Fibroblast of lung (primary cell): ENCODE measurements at regions not wholly inside any gene's neighbourhood (a gene's known extent, or its start where the extent isn't known, plus 50 kb on each side); places are given as distances from the start of the nearest gene placed in this dataset.

ENCODE experiments used
- DNase-seq, 2 donors: peaks; one replicate each; pipeline versions ENCODE4 v3.0.0 to v3.0.0-alpha.2; 2010; ENCODE audit warnings: low read depth in 2 of 2
- H2AFZ ChIP-seq: 2 replicates; pipeline ENCODE4 v1.5.1; 2012; ENCODE audit warnings: low read length, control low read depth, inconsistent platforms
- H3K27ac ChIP-seq: 2 replicates; pipeline ENCODE4 v1.5.1; 2011; ENCODE audit warnings: low read length, control low read depth; ENCODE audit not compliant: insufficient read depth
- H3K27me3 ChIP-seq: 2 replicates; pipeline ENCODE4 v1.5.1; 2011; ENCODE audit warnings: mild to moderate bottlenecking, low read length; ENCODE audit not compliant: control insufficient read depth, insufficient read depth
- H3K36me3 ChIP-seq: 2 replicates; pipeline ENCODE4 v1.5.1; 2011; ENCODE audit warnings: low read length; ENCODE audit not compliant: control insufficient read depth, insufficient read depth
- H3K4me1 ChIP-seq: 2 replicates; pipeline ENCODE4 v1.5.1; 2011; ENCODE audit warnings: low read length; ENCODE audit not compliant: control insufficient read depth, insufficient read depth; ENCODE audit errors: extremely low read depth
- H3K4me2 ChIP-seq: 2 replicates; pipeline ENCODE4 v1.5.1; 2011; ENCODE audit warnings: low read length, control low read depth; ENCODE audit not compliant: insufficient read depth; ENCODE audit errors: extremely low read depth
- H3K4me3 ChIP-seq, 4 experiments: fragments of 200-600 bp in 1 of 4; sonication (generic) in 1 of 4; replicated peaks in 1 of 4; 2 replicates each; pipeline ENCODE4 v1.5.1; 2011 to 2016; ENCODE audit warnings: low read length in 4 of 4, low read depth in 3 of 4, mild to moderate bottlenecking in 3 of 4, control low read depth in 2 of 4, inconsistent platforms in 1 of 4, mixed read lengths in 1 of 4; ENCODE audit not compliant: insufficient read depth in 1 of 4; ENCODE audit errors: control extremely low read depth in 1 of 4
- H3K79me2 ChIP-seq: 2 replicates; pipeline ENCODE4 v1.5.1; 2012; ENCODE audit warnings: mild to moderate bottlenecking, low read length, inconsistent platforms; ENCODE audit not compliant: control insufficient read depth, insufficient read depth
- H3K9ac ChIP-seq: 2 replicates; pipeline ENCODE4 v1.5.1; 2011; ENCODE audit warnings: mild to moderate bottlenecking, low read length, control low read depth; ENCODE audit not compliant: insufficient read depth
- H3K9me3 ChIP-seq: 2 replicates; pipeline ENCODE4 v1.5.1; 2012; ENCODE audit warnings: low read depth, low read length; ENCODE audit not compliant: control insufficient read depth, insufficient read depth
- H4K20me1 ChIP-seq: 2 replicates; pipeline ENCODE4 v1.5.1; 2011; ENCODE audit warnings: low read length; ENCODE audit not compliant: control insufficient read depth, insufficient read depth; ENCODE audit errors: extremely low read depth
- CTCF ChIP-seq, 2 donors: IDR thresholded peaks in 1 of 2; conservative IDR thresholded peaks in 1 of 2; 1 replicate in 1 of 2; 2 replicates in 1 of 2; pipeline ENCODE4 v1.5.1; 2011 to 2012; ENCODE audit warnings: low read length in 2 of 2, control low read depth in 1 of 2, inconsistent platforms in 1 of 2, low read depth in 1 of 2, mild to moderate bottlenecking in 1 of 2
- EZH2 ChIP-seq: IDR thresholded peaks from 2 replicates; pipeline ENCODE4 v1.5.1; 2012; ENCODE audit warnings: low read length, control low read depth, mild to moderate bottlenecking; ENCODE audit errors: missing control alignments

GRCh38 chr6:104506429-104506828, 353.3 kb downstream of the HACE1 start:
- TF ChIP-seq CTCF (conservative IDR thresholded peaks at IDR 0.05 in 1 of 2, IDR thresholded peaks at IDR 0.05 in 1 of 2; ENCODE audit: low read depth in 1 of 2, low read length in 2 of 2) (no peak), EZH2 (no peak)
- Histone ChIP-seq H2AFZ (no peak overlapping the region), H3K79me2 (no peaks in the 10 kb centered on the region), H4K20me1 (no peaks in the 10 kb centered on the region), H3K27ac (no peak overlapping the region), H3K4me1 (no peaks in the 10 kb centered on the region), H3K4me2 (no peak overlapping the region), H3K9me3 (no peaks in the 10 kb centered on the region), H3K9ac (no peak overlapping the region), H3K27me3 (no peaks in the 10 kb centered on the region), H3K36me3 (no peaks in the 10 kb centered on the region), H3K4me3 (no peak overlapping the region)
- DNase-seq: no peak

GRCh38 chr6:104505838-104506237, 353.9 kb downstream of the HACE1 start:
- Histone ChIP-seq H3K9ac (no peak overlapping the region), H3K27ac (no peak overlapping the region), H2AFZ (no peak overlapping the region), H3K9me3 (no peaks in the 10 kb centered on the region), H3K4me3 (no peak overlapping the region), H3K79me2 (no peaks in the 10 kb centered on the region), H4K20me1 (no peaks in the 10 kb centered on the region), H3K27me3 (no peaks in the 10 kb centered on the region), H3K4me2 (no peak overlapping the region), H3K4me1 (no peaks in the 10 kb centered on the region), H3K36me3 (no peaks in the 10 kb centered on the region)
- TF ChIP-seq CTCF (conservative IDR thresholded peaks at IDR 0.05 in 1 of 2, IDR thresholded peaks at IDR 0.05 in 1 of 2; ENCODE audit: low read depth in 1 of 2, low read length in 2 of 2) (no peak), EZH2 (no peak)
- no peak for DNase-seq

GRCh38 chr6:104500265-104500664, 359.5 kb downstream of the HACE1 start:
- no peak for DNase-seq
- no peaks in the 10 kb centered on the region for H3K4me1 ChIP-seq
- no peaks in the 10 kb centered on the region for H3K9me3 ChIP-seq

More at GRCh38 chr6:104500265-104500664, 359.5 kb downstream of the HACE1 start:
- no peaks in the 10 kb centered on the region for H3K36me3 ChIP-seq
- no peak overlapping the region for H3K4me2 ChIP-seq
- H2AFZ ChIP-seq: no peak overlapping the region
- H3K79me2 ChIP-seq: no peaks in the 10 kb centered on the region
- H3K9ac ChIP-seq: no peak overlapping the region
- no peak overlapping the region for H3K27ac ChIP-seq
- H4K20me1 ChIP-seq: no peaks in the 10 kb centered on the region
- H3K27me3 ChIP-seq: no peaks in the 10 kb centered on the region
- TF ChIP-seq CTCF (conservative IDR thresholded peaks at IDR 0.05 in 1 of 2, IDR thresholded peaks at IDR 0.05 in 1 of 2; ENCODE audit: low read depth in 1 of 2, low read length in 2 of 2) (no peak), EZH2 (no peak)
- H3K4me3 ChIP-seq: no peak overlapping the region
